SKM-1 (cell line): ENCODE measurements at regions not wholly inside any gene's neighbourhood (a gene's known extent, or its start where the extent isn't known, plus 50 kb on each side); places are given as distances from the start of the nearest gene placed in this dataset.

Experiments used
- DNase-seq: peaks from one replicate; lab custom pipeline; 2025; ENCODE audit not compliant: unreplicated experiment; lab: John Stamatoyannopoulos, UW

DNA sequence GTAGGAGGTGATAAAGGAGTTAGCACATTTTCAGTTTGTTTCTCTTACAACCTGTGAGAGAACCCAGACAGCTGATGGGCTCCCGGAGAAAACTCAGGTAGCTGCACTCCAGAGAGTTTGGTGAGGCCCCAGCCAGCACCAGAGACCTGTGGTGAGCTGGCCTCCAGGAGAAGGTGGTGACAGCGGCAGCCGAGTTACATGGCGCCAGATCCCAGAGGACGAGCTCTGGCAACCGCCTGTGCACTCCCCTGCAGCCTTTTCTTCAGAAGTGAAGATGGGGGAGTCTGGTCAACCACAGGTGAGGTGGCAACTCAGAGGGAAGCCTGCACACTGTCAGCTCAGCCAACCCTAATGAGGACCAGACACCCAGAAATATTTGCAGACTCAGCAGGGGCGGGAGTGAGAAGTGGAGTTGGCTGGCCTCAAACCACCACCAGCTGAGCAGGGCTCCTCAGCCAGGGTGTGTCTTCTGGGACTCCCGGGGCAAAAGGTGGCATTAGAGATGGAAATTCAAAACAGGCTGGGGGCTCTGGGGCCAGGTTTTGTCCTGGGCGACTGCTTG lies 209.7 kb downstream of the SETD4 start:
- no peak for DNase-seq

GRCh38 chr21:35850029-35850428 lies 210.3 kb downstream of the SETD4 start:
- no peak for DNase-seq

DNA sequence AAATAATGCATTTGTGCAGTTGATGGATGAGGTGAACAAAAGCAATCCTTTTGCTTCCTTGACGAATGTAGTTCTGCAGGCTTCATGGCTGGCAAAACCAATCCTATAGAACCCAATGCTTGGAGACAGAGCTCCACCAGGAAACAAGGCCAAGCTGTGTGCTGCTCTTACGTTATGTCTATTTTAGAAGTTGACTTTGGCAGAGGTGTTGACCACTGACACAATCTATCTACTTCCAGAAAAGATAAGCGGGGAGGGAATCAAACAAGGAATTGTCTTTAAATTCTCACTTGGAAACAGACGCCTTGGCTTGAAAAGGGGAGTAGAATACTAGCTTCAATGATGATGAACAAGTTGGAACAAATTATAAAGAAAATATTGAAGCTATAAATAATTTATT lies 211.2 kb downstream of the SETD4 start:
- no peak for DNase-seq

GRCh38 chr21:35843911-35844667 lies 216.2 kb downstream of the SETD4 start:
- DNase-seq, result no peak

GRCh38 chr21:35840949-35841348 lies 219.4 kb downstream of the SETD4 start:
- DNase-seq, result no peak

GRCh38 chr21:35840197-35840799 lies 220.0 kb downstream of the SETD4 start:
- peak; percentile 70 for DNase-seq

GRCh38 chr21:35838987-35839763 lies 221.2 kb downstream of the SETD4 start:
- no peak for DNase-seq

DNA sequence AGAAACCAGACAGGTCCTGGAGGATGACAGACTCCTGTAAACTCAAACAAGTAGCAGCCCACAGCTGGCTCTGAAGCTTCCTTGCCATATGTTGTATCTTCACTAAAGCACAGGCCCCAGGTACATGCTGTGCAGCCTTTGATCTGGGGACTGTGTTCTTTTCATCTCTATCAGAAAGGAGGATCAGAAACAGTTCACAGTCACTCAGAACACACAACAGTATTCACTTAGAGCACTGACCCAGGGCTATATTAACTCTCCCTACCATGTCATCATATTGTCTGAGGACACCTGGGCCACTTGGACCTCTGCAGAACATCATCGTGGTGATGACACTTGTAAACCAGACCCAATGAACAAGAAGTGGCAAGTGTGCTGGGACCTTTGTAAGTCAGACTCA lies 222.0 kb downstream of the SETD4 start:
- DNase-seq, result no peak

- no peak for DNase-seq
Observed at GRCh38 chr21:35833991-35834390, 226.3 kb downstream of the SETD4 start.

- DNase-seq, result no peak
Observed at GRCh38 chr21:35833388-35833787, 226.9 kb downstream of the SETD4 start.

DNA sequence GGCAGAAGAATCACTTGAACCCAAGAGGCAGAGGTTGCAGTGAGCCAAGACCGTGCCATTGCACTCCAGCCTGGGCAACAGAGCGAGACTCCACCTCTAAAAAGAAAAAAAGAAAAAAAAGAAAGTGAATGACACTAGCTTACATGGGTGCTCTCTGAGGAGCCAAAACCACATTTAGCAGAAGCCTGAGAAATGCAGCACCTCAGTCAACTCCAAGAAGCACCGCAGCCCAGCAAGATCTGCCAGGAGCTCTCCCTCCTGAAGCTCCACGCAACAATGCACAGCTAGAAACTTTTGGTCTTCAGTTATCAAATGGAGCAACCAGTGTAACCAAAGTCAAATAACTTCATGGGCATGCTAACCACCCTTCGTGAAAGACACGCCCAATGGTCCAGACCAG lies 229.1 kb downstream of the SETD4 start:
- DNase-seq, result no peak

DNA sequence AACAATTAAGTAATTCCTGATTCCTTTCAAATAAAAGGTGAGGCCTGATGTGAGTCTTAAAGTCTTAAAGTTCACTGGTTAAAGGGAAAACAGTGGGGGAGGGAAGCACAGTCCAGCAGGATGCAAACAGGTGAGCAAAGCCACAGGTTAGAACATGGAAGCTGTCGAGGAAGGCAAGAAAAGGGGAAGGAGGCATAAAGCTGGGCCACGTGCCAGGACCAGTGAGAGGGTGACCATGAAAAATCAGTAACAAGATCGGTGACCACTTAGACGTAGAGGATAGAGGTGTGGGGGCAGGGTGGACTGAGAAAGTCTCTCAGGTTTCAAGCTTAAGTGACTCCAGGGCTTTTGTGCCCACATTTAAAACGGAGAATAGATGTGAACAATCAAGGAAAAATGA lies 231.3 kb downstream of the SETD4 start:
- no peak for DNase-seq

GRCh38 chr21:35828161-35828560 lies 232.2 kb downstream of the SETD4 start:
- no peak for DNase-seq

GRCh38 chr21:35827004-35827403 lies 233.3 kb downstream of the SETD4 start:
- DNase-seq, result no peak

GRCh38 chr21:35825370-35826353 lies 234.7 kb downstream of the SETD4 start:
- no peak for DNase-seq

DNA sequence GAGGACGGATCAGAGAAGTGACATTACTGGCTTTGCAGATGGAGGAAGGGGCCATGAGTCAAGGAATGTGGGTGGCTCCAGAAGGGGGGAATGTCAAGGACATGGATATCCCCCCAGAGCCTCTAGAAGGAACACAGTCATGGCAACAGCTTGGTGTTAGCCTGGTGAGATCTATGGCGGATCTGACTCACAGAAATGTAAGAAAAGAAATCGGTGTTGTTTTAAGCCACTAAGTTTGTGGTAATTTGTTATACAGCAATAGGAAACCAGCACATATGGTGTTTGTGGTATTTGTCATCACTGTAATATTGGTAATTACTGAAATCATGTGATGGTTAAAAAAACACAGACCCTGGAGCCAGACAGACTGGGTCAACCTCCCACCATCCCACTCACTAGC lies 236.2 kb downstream of the SETD4 start:
- DNase-seq, result no peak

DNA sequence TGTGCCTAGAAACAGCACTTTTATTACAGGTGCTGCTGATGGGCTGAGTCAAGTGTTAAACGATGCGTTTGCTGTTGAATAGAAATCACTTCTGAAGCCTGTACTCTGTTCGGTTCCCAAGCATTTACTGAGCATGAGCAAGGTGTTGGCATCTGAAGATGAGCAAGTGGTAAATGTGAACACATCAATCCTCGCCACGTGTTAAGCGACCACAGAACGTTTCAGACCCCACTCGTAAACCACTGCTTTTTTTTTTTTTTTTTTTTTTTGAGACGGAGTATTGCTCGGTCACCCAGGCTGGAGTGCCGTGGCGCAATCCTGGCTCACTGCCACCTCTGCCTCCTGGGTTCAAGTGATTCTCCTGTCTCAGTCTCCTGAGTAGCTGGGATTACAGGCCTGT lies 241.2 kb downstream of the SETD4 start:
- DNase-seq, result no peak

DNA sequence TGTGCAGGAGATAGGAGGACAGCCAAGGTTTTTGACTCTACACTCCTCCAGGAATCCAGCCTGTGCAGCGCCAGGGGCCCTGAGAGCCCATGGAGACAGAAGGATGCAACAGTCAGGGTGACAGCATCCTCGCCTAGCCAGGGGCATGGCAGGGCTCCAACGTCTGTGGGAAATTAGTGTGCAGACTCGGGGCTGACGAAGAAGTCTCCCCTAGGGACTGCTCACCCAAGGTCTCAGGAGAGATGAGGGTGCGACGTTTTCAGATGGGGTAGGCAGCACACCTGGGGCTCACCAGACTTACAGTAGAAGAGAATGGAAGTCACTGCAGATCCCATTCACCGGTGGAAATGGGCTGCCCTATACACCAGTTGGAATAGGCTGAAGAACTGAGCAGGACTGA lies 241.7 kb downstream of the SETD4 start:
- DNase-seq, result no peak

DNA sequence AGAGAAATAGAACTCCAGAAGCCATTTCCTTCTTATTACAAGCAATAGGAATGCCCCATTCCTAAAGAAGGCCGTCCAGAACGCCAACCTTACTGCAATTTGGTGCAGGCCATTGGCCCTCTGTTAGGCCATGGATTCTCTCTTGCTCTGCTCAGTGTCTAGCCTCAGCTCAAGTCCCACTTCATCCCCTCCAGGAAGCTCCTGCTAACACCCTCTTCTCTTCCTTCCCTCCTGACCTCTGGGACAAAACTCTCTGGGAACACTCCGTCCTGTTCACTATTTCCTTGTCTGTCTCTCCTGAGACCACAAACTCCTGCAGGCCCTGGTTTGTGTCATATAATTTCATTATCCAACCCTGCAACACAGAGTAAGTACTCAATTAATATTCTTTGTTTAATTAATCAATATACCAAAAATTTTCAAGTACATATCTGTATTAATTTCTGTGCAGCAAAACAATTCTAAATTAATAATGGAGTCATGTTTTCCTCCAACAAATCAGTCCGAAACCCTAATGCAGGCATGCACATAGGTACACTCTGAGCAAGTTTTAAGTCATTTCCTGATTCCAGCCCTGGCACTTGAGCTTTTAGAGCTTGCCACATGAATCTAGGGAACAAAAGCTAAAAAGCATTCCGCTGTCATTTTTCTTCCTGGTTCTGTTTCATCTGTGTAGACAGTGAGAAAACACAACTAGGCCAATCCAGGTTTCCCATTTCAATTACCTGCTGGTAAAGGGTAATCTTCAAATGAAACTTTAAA lies 245.3 kb downstream of the SETD4 start:
- no peak for DNase-seq

DNA sequence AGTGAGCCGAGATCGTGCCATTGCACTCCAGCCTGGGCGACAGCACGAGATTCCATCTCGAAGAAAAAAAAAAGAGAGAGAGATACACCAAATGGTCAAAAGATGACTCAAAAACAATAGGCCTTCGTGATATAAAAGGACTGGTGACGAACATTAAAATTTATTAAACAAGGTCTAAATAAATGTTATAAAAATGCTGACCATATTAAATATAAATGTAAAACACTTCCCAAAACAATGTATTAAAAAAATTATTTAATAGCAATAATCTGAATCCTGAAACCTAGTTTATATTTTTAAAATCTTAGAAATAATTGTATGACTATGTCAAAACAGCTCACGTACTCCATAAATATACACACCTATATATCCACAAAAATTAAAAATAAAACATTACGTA lies 247.6 kb downstream of the SETD4 start:
- no peak for DNase-seq
